DMS114 treated with DMSO at 0.1 percent for 48 hours (cell line): ENCODE measurements at regions not wholly inside any gene's neighbourhood (a gene's known extent, or its start where the extent isn't known, plus 50 kb on each side); places are given as distances from the start of the nearest gene placed in this dataset.

Source experiments
- DNase-seq: peaks from one replicate; lab custom pipeline; 2025; ENCODE audit not compliant: unreplicated experiment; lab: John Stamatoyannopoulos, UW

- no peak for DNase-seq
These were observed 390.9 kb downstream of the TMEM114 start for GRCh38 chr16:8199390-8199789.

GRCh38 chr16:8194794-8195193, 395.5 kb downstream of the TMEM114 start:
- DNase-seq: no peak

DNA sequence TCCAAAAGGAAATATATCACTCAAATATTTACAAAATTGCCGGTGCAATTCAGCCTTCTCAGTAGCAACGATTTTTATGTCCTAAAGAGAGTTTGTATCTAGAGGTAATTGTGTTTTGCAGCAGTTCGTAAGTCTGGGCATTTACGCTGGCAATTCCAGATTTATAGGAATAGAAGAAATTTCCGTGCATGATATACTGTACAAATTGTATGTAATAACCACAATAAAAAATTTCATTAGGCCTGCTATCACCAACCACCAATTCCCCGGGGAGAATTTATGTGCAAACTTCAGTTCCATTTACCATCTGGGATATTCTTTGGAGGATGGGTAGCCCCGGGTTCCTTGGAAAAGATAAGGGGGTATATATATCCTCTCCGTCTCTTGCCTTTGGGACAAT, 401.5 kb downstream of the TMEM114 start:
- DNase-seq: no peak

DNA sequence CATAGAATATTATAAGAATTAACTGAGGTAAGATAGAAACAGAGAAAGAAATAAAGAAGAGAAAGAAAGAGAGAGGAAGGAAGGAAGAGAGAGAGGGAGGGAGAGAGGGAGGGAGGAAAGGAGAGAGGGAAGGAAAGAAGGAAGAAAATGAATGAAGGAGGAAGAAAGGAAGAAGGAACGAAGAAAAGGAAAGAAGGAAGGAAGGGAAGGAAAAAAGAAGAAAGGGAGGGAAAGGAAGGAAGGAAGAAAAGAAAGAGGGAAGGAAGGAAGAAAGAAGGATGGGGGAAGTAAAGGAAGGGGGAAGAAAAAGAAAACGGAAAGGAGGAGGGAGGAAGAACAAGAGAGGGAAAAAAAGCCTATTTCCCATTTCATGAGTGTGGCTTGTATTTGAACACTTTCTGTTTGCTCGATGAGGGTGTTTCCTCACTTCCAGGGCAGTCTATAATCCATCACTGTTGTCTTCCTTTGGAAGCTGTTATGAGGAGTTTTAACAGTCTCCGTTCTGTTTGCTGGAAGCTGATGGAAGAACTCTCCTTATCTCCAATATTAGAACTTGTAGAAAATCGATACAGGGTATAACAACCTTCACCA, 402.4 kb downstream of the TMEM114 start:
- no peak for DNase-seq

- no peak for DNase-seq
These were observed 405.5 kb downstream of the TMEM114 start for GRCh38 chr16:8184854-8185253.

GRCh38 chr16:8183176-8184099, 406.9 kb downstream of the TMEM114 start:
- DNase-seq: no peak

DNA sequence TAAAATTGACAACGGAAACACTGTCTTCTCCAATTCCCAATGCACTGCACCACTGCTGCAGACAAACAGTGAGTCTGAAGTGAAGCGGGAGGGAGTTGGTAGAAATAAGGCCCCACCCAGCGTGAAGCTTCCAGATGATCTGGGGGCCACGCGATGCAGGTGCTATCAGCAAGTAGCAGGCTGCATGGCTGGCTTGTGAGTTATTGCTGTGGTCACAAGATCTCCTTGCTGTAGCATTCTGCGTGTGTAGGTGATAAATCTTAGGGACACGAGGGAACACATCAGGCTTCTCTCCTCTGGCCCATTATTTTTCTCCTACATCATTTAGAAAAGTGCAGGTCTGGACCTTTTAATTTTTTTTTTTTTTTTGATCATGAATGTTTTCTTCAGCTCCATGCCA, 407.6 kb downstream of the TMEM114 start:
- DNase-seq: no peak

GRCh38 chr16:8179615-8180014, 410.7 kb downstream of the TMEM114 start:
- DNase-seq: no peak

DNA sequence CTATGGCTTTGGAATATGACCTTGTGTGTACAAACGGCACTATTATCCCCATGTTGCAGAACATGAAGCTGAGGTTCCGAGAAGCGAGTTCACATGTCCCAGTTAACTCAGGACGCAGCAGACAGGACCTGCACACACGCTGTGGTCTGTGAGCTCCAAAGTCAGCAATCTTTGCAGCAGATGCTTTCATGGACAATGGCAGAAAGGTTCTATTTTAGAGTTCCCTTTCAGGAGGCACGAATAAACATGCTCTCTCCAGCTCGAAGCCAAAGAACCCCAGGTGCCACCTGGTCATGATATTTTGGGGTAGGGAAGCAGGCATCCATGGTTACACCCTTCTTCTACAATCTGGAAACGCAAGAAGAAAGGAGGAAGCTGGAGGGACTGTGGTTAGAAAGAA, 412.0 kb downstream of the TMEM114 start:
- DNase-seq: no peak

- DNase-seq: no peak
These were observed 414.9 kb downstream of the TMEM114 start for GRCh38 chr16:8175411-8175810.

GRCh38 chr16:8173111-8173644, 417.1 kb downstream of the TMEM114 start:
- peak; percentile 54 for DNase-seq

DNA sequence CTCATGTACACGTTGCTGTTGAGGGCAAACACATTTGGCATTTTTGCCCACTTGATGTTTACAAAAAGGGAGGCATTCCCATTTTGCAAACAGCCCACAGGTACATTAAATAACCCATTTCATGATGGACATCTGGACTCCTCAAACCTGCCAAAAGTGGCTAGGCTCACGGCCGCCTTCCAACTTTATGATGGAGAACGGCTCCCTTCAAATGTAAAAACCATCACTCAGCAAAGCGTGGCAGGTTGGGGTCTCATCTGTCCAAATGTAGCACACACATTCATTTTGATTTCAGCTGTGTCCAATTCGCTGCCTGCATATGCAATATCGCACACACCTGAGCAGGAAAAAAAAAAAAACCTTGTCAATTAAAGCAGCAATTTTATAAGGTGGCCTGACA, 417.8 kb downstream of the TMEM114 start:
- DNase-seq: no peak

DNA sequence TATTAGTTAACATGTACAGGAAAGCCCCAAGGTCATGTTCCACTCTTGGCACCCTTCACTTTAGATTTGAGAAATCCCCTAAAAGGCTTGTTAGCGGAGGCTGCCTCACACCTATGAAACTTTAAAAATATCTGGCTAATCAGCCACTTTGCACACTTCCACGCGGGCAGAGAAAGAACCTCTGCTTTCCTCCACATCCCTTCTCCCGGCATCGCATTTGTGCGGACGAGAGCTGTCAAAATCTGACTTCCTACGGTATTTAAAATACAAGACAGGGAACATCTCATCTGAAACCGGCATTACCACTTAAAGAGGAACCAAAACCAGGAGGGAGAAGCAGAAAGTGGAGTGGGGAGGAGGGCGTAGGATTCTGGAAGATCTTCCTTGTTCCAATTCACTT, 422.3 kb downstream of the TMEM114 start:
- DNase-seq: no peak

- no peak for DNase-seq
These were observed 422.9 kb downstream of the TMEM114 start for GRCh38 chr16:8167436-8167835.

GRCh38 chr16:8158051-8158450, 432.3 kb downstream of the TMEM114 start:
- DNase-seq: no peak

DNA sequence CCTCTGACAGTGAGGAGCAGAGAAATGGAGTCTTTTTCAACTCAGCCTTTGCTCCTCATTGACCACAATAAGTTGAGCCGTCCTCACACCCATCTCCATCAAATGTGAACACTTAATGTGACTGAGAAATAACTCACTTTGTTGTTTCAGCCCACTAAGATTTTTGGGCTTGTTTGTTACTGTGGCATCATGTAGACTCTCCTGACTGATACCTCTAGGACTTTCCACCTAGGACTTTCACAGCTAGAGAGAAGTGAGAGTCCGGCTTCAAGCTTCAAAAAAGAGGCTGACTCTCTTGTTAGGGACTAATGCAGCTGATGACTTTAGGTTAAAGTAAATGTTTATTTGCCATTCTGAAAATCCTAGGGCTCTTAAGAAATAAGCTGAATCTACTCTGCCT, 435.0 kb downstream of the TMEM114 start:
- DNase-seq: no peak

GRCh38 chr16:8146256-8147012, 443.9 kb downstream of the TMEM114 start:
- DNase-seq: no peak

DNA sequence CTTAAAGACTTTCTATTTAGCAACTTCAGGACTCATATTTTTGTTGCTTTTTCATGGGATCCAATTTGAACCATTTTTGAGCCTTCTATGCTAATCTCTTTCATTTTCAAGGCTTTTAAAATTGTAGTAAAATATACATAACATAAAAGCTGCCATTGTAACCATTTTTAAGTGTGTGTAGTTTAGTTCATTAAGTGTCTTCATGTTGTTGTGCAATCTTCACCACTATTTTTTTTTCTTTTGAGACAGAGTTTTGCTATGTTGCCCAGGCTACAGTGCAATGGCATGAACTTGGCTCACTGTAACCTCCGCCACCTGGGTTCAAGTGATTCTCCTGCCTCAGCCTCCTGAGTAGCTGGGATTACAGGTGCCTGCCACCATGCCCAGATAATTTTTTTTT, 451.6 kb downstream of the TMEM114 start:
- no peak for DNase-seq

- no peak for DNase-seq
These were observed 452.7 kb downstream of the TMEM114 start for GRCh38 chr16:8137606-8138005.

- no peak for DNase-seq
These were observed 460.1 kb downstream of the TMEM114 start for GRCh38 chr16:8130197-8130596.

DNA sequence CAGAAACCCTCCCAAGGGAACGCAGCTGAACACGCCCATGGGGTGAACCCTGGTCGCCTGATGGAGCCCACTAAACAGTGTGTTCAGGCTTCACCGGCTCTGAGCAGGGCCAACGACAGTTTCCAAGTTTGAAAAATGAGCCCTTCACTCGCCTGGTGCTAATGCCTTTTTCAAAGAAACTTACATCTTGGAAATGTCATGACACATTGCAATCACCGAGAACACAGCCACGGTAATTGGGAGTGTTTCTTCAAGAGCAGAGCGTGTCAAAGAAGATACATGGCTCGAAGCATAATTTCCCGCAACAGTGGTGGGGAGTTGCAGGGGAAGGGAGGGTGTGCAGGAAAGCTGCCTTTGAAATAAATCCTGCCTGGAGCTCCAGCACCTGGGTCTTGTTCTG, 463.2 kb downstream of the TMEM114 start:
- DNase-seq: no peak

DNA sequence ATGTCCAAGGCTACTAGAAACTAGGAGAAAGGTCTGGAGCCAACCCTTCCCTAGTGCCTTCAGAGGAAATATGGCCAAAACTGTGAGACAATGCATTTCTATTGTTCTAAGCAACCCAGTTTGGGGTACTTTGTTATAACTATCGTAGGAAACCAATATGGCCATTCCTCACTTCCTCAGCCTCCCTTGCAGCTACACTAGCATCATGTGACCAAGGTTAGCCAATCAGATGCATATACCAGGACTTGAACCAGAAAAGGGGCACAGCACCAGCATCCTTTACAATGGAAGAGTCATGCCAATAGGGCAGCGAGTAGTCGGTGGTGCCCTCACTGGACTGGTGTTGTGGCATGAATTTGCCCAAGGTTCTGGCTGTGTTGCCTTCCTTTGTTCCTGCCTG, 464.0 kb downstream of the TMEM114 start:
- DNase-seq: no peak
